HG03064 (cell line): ENCODE measurements at regions not wholly inside any gene's neighbourhood (a gene's known extent, or its start where the extent isn't known, plus 50 kb on each side); places are given as distances from the start of the nearest gene placed in this dataset.
"Not testable (repeated sequence)": the region's sequence is repeated elsewhere in the genome, so short reads cannot be mapped to it uniquely, and the experiment has no call there.

Experiments
- ATAC-seq: cut with Tn5 transposase; IDR thresholded peaks from one replicate; pipeline ENCODE4 v1.9.1; 2021; ENCODE audit warnings: low read depth; ENCODE audit not compliant: unreplicated experiment

GRCh38 chr17:71601894-71602504 is 518.8 kb upstream of the SOX9 start:
- ATAC-seq = no peak

GRCh38 chr17:71613996-71614395 is 506.8 kb upstream of the SOX9 start:
- no peak for ATAC-seq

- no peak for ATAC-seq
These were observed 505.0 kb upstream of the SOX9 start for GRCh38 chr17:71615820-71616219.

- ATAC-seq = not testable (repeated sequence)
These were observed 503.1 kb upstream of the SOX9 start for GRCh38 chr17:71617767-71618166.

- no peak for ATAC-seq
These were observed 495.5 kb upstream of the SOX9 start for GRCh38 chr17:71625330-71625729.

- no peak for ATAC-seq
These were observed 492.5 kb upstream of the SOX9 start for GRCh38 chr17:71628306-71628705.

GRCh38 chr17:71631483-71631882 is 489.3 kb upstream of the SOX9 start:
- no peak for ATAC-seq

- no peak for ATAC-seq
These were observed 488.5 kb upstream of the SOX9 start for GRCh38 chr17:71632328-71632727.

- ATAC-seq = no peak
These were observed 487.4 kb upstream of the SOX9 start for GRCh38 chr17:71633391-71633849.

GRCh38 chr17:71634376-71634775 is 486.4 kb upstream of the SOX9 start:
- ATAC-seq = no peak

- ATAC-seq = no peak
These were observed 485.6 kb upstream of the SOX9 start for GRCh38 chr17:71635187-71635586.

- no peak for ATAC-seq
These were observed 484.2 kb upstream of the SOX9 start for GRCh38 chr17:71636644-71637043.

- ATAC-seq = no peak
These were observed 482.2 kb upstream of the SOX9 start for GRCh38 chr17:71638668-71639067.

- no peak for ATAC-seq
These were observed 481.0 kb upstream of the SOX9 start for GRCh38 chr17:71639865-71640264.

- ATAC-seq = not testable (repeated sequence)
These were observed 473.9 kb upstream of the SOX9 start for GRCh38 chr17:71646890-71647289.

GRCh38 chr17:71648342-71648741 is 472.5 kb upstream of the SOX9 start:
- not testable (repeated sequence) for ATAC-seq

GRCh38 chr17:71649941-71650350 is 470.9 kb upstream of the SOX9 start:
- ATAC-seq = no peak

GRCh38 chr17:71655542-71655941 is 465.3 kb upstream of the SOX9 start:
- no peak for ATAC-seq

GRCh38 chr17:71656964-71657858 is 463.6 kb upstream of the SOX9 start:
- no peak for ATAC-seq

- ATAC-seq = no peak
These were observed 461.8 kb upstream of the SOX9 start for GRCh38 chr17:71658996-71659395.

- no peak for ATAC-seq
These were observed 456.0 kb upstream of the SOX9 start for GRCh38 chr17:71664861-71665260.

- ATAC-seq = no peak
These were observed 454.8 kb upstream of the SOX9 start for GRCh38 chr17:71666047-71666446.
